H9 (cell line): ENCODE measurements at regions not wholly inside any gene's neighbourhood (a gene's known extent, or its start where the extent isn't known, plus 50 kb on each side); places are given as distances from the start of the nearest gene placed in this dataset.

ENCODE experiments used
- DNase-seq: peaks from one replicate; pipeline ENCODE4 v3.0.0-alpha.2; 2017
- H2AFZ ChIP-seq: one replicate; pipeline ENCODE4 v1.6.1; 2013; ENCODE audit warnings: mild to moderate bottlenecking, low read length, control low read depth, moderate library complexity
- H2AK5ac ChIP-seq: 2 replicates; pipeline ENCODE4 v1.6.1; 2013; ENCODE audit warnings: low read length, control low read depth, mixed read lengths; ENCODE audit not compliant: insufficient read length
- H2BK120ac ChIP-seq: one replicate; pipeline ENCODE4 v1.6.1; 2013; ENCODE audit warnings: low read depth, mild to moderate bottlenecking, low read length, control low read depth, inconsistent platforms; ENCODE audit not compliant: poor library complexity, severe bottlenecking
- H2BK12ac ChIP-seq: 2 replicates; pipeline ENCODE4 v1.6.1; 2013; ENCODE audit warnings: low read length, control low read depth, mixed read lengths, low read depth; ENCODE audit not compliant: insufficient read length
- H2BK15ac ChIP-seq: 2 replicates; pipeline ENCODE4 v1.6.1; 2013; ENCODE audit warnings: low read depth, low read length, control low read depth
- H2BK20ac ChIP-seq: one replicate; pipeline ENCODE4 v1.6.1; 2013; ENCODE audit warnings: low read depth, mild to moderate bottlenecking, low read length, control low read depth, inconsistent platforms; ENCODE audit not compliant: poor library complexity, severe bottlenecking
- H2BK5ac ChIP-seq: 2 replicates; pipeline ENCODE4 v1.6.1; 2013; ENCODE audit warnings: low read length, control low read depth, mixed read lengths; ENCODE audit not compliant: insufficient read length
- H3K14ac ChIP-seq: 2 replicates; pipeline ENCODE4 v1.6.1; 2013; ENCODE audit warnings: low read length, control low read depth; ENCODE audit not compliant: insufficient read depth
- H3K18ac ChIP-seq: 2 replicates; pipeline ENCODE4 v1.6.1; 2013; ENCODE audit warnings: low read depth, mild to moderate bottlenecking, mixed read lengths, low read length, control low read depth; ENCODE audit not compliant: insufficient read length
- H3K23ac ChIP-seq: 2 replicates; pipeline ENCODE4 v1.6.1; 2013; ENCODE audit warnings: low read length, control low read depth, mixed read lengths, low read depth; ENCODE audit not compliant: insufficient read length
- H3K23me2 ChIP-seq: 2 replicates; pipeline ENCODE4 v1.6.1; 2013; ENCODE audit warnings: low read depth, mild to moderate bottlenecking, mixed read lengths, low read length, control low read depth; ENCODE audit not compliant: insufficient read length, poor library complexity, severe bottlenecking
- H3K27ac ChIP-seq: 2 replicates; pipeline ENCODE4 v1.5.1; 2013; ENCODE audit warnings: low read length, control low read depth, mixed read lengths, low read depth; ENCODE audit not compliant: insufficient read length
- H3K27me3 ChIP-seq: 2 replicates; pipeline ENCODE4 v1.6.1; 2013; ENCODE audit warnings: low read length, control low read depth, inconsistent platforms; ENCODE audit not compliant: insufficient read depth
- H3K4ac ChIP-seq: 2 replicates; pipeline ENCODE4 v1.6.1; 2013; ENCODE audit warnings: low read depth, mild to moderate bottlenecking, control low read depth, inconsistent platforms, low read length, moderate library complexity
- H3K4me1 ChIP-seq: 2 replicates; pipeline ENCODE4 v1.6.1; 2013; ENCODE audit warnings: low read length, control low read depth, inconsistent platforms; ENCODE audit not compliant: insufficient read depth
- H3K4me2 ChIP-seq: 2 replicates; pipeline ENCODE4 v1.6.1; 2013; ENCODE audit warnings: low read length, control low read depth, mixed read lengths; ENCODE audit not compliant: insufficient read length, insufficient read depth
- H3K56ac ChIP-seq: 2 replicates; pipeline ENCODE4 v1.6.1; 2013; ENCODE audit warnings: low read depth, mild to moderate bottlenecking, mixed read lengths, low read length, control low read depth; ENCODE audit not compliant: insufficient read length
- H3K79me1 ChIP-seq: 2 replicates; pipeline ENCODE4 v1.6.1; 2013; ENCODE audit warnings: low read depth, mild to moderate bottlenecking, moderate library complexity, low read length, control low read depth, inconsistent platforms; ENCODE audit not compliant: insufficient read depth, poor library complexity, severe bottlenecking
- H3K79me2 ChIP-seq: 2 replicates; pipeline ENCODE4 v1.6.1; 2013; ENCODE audit warnings: low read length, control low read depth, inconsistent platforms; ENCODE audit not compliant: insufficient read depth
- H3K9ac ChIP-seq: 2 replicates; pipeline ENCODE4 v1.6.1; 2013; ENCODE audit warnings: low read length, control low read depth, mixed read lengths; ENCODE audit not compliant: insufficient read length; ENCODE audit errors: extremely low read depth
- H3K9me3 ChIP-seq: one replicate; pipeline ENCODE4 v1.6.1; 2013; ENCODE audit warnings: low read depth, low read length, inconsistent platforms; ENCODE audit not compliant: control insufficient read depth
- H3T11ph ChIP-seq: one replicate; pipeline ENCODE4 v1.6.1; 2013; ENCODE audit warnings: mild to moderate bottlenecking, low read length, control low read depth, inconsistent platforms
- H4K20me1 ChIP-seq: one replicate; pipeline ENCODE4 v1.6.1; 2013; ENCODE audit not compliant: control insufficient read depth, insufficient read length, insufficient read depth
- H4K5ac ChIP-seq: 2 replicates; pipeline ENCODE4 v1.6.1; 2013; ENCODE audit warnings: low read depth, mild to moderate bottlenecking, mixed read lengths, low read length, control low read depth; ENCODE audit not compliant: insufficient read length
- H4K8ac ChIP-seq: replicated peaks from 2 replicates; pipeline ENCODE4 v1.6.1; 2013; ENCODE audit warnings: low read length, control low read depth, mixed read lengths, low read depth; ENCODE audit not compliant: insufficient read length
- H4K91ac ChIP-seq: 2 replicates; pipeline ENCODE4 v1.6.1; 2013; ENCODE audit warnings: low read depth, mild to moderate bottlenecking, moderate library complexity, mixed read lengths, low read length, control low read depth; ENCODE audit not compliant: insufficient read length
- H3K27ac Mint-ChIP-seq, 3 experiments: 2 replicates in 2 of 3; 3 replicates in 1 of 3; pipeline ENCODE4 v1.8.0; 2020 to 2021; ENCODE audit warnings: mixed read lengths in 3 of 3, mild to moderate bottlenecking in 1 of 3, moderate library complexity in 1 of 3
- H3K27me3 Mint-ChIP-seq: 2 replicates; pipeline ENCODE4 v1.8.0; 2021; ENCODE audit warnings: low read depth, mild to moderate bottlenecking, moderate library complexity, mixed read lengths
- H3K36me3 Mint-ChIP-seq, 3 experiments: 2 replicates in 2 of 3; 3 replicates in 1 of 3; pipeline ENCODE4 v1.8.0; 2020 to 2021; ENCODE audit warnings: low read depth in 3 of 3, mixed read lengths in 3 of 3; ENCODE audit not compliant: insufficient read depth in 1 of 3
- H3K4me1 Mint-ChIP-seq, 2 experiments: 2 replicates each; pipeline ENCODE4 v1.8.0; 2020; ENCODE audit warnings: mixed read lengths in 2 of 2
- H3K4me3 Mint-ChIP-seq, 2 experiments: 2 replicates in 1 of 2; 3 replicates in 1 of 2; pipeline ENCODE4 v1.8.0; 2020 to 2021; ENCODE audit warnings: mild to moderate bottlenecking in 2 of 2, mixed read lengths in 2 of 2, moderate library complexity in 1 of 2
- H3K9me3 Mint-ChIP-seq, 2 experiments: 2 replicates in 1 of 2; 3 replicates in 1 of 2; pipeline ENCODE4 v1.8.0; 2020; ENCODE audit warnings: mild to moderate bottlenecking in 2 of 2, mixed read lengths in 2 of 2, moderate library complexity in 1 of 2
- CTCF ChIP-seq: fragments of 200-600 bp; sonication (generic); conservative IDR thresholded peaks from 3 replicates; pipeline ENCODE4 v1.8.0; 2021; ENCODE audit warnings: antibody characterized with exemption, mild to moderate bottlenecking
- WGBS: extraction: QIAGEN DNeasy Blood & Tissue Kit; methylation state at CpG from one replicate; pipeline ENCODE4 v1.1.7; 2013; ENCODE audit warnings: missing lambda C conversion rate, low lambda C conversion rate, mixed read lengths; ENCODE audit not compliant: insufficient read length; ENCODE audit errors: extremely low coverage; 5-methylcytosine and 5-hydroxymethylcytosine counted together

GRCh38 chr5:61754792-61755191, 422.7 kb downstream of the ZSWIM6 start:
- no peaks in the 10 kb centered on the region for H3K27me3 ChIP-seq
- no CpG with 5 or more reads among the region's 1 CpG for WGBS
- no peak overlapping the region for H4K5ac ChIP-seq
- H3K23me2 ChIP-seq = no peaks in the 10 kb centered on the region
- no peak overlapping the region for H4K91ac ChIP-seq
- H2BK15ac ChIP-seq = no peak overlapping the region
- no peaks in the 10 kb centered on the region for H3K79me2 ChIP-seq
- H4K20me1 ChIP-seq = no peaks in the 10 kb centered on the region
- no peaks in the 10 kb centered on the region for H3K27me3 Mint-ChIP-seq
- H3K14ac ChIP-seq = no peak overlapping the region
- no peaks in the 10 kb centered on the region for H3K9me3 ChIP-seq
- H3K56ac ChIP-seq = no peak overlapping the region
- H3K27ac ChIP-seq = no peak overlapping the region
- no peak overlapping the region for H3K9ac ChIP-seq
- H3K9me3 Mint-ChIP-seq = 0 out of 5 replicates have a peak, but pooled peaks cover 0 to 3% of the 10 kb centered on the region in 2 experiments
- no peak overlapping the region for H2BK20ac ChIP-seq
- H3K79me1 ChIP-seq = no peaks in the 10 kb centered on the region
- H3K36me3 Mint-ChIP-seq = peaks cover 0 to 3% (median 0%) of the 10 kb centered on the region in 3 experiments; a peak in 1 of 7 replicates
- TF ChIP-seq CTCF = no peak
- no peak overlapping the region for H2BK12ac ChIP-seq
- no peaks in the 10 kb centered on the region; the same call in 1 of the 2 replicates for H3K4me1 ChIP-seq
- H2AK5ac ChIP-seq = no peak overlapping the region
- no peak overlapping the region for H3T11ph ChIP-seq
- no peak overlapping the region for H3K4me2 ChIP-seq
- peaks cover 7 to 9% of the 10 kb centered on the region in 2 experiments; a peak in 3 of 4 replicates for H3K4me1 Mint-ChIP-seq
- no peak overlapping the region for H2BK120ac ChIP-seq
- H3K4me3 Mint-ChIP-seq = no peak overlapping the region
- H3K4ac ChIP-seq = no peak overlapping the region
- no peak overlapping the region for H4K8ac ChIP-seq
- H2AFZ ChIP-seq = no peak overlapping the region
- no peak for DNase-seq
- H2BK5ac ChIP-seq = no peak overlapping the region
- H3K18ac ChIP-seq = no peak overlapping the region
- no peak overlapping the region for H3K27ac Mint-ChIP-seq
- H3K23ac ChIP-seq = no peak overlapping the region
